Right atrium auricular region (tissue), 2 donors: ENCODE measurements at regions not wholly inside any gene's neighbourhood (a gene's known extent, or its start where the extent isn't known, plus 50 kb on each side); places are given as distances from the start of the nearest gene placed in this dataset.

ENCODE experiments used
- DNase-seq: peaks from one replicate; pipeline ENCODE4 v3.0.0-alpha.2; 2019; ENCODE audit warnings: low spot score
- H3K27ac ChIP-seq, 2 donors: fragments of 200-600 bp; sonication (generic); 1 replicate in 1 of 2; 2 replicates in 1 of 2; pipeline ENCODE4 v1.5.1; 2016 to 2019
- H3K27me3 ChIP-seq, 2 donors: fragments of 200-600 bp; sonication (generic); one replicate each; pipeline versions ENCODE4 v1.5.1 to v1.6.0; 2017 to 2019
- H3K36me3 ChIP-seq: fragments of 200-600 bp; sonication (generic); one replicate; pipeline ENCODE4 v1.5.1; 2016
- H3K4me1 ChIP-seq, 2 donors: fragments of 200-600 bp; sonication (generic); one replicate each; pipeline versions ENCODE4 v1.5.1 to v1.6.0; 2017 to 2019
- H3K4me3 ChIP-seq, 2 donors: fragments of 200-600 bp; sonication (generic); 1 replicate in 1 of 2; 2 replicates in 1 of 2; pipeline ENCODE4 v1.5.1; 2017 to 2019; ENCODE audit warnings: mild to moderate bottlenecking in 1 of 2, moderate library complexity in 1 of 2
- H3K9me3 ChIP-seq, 2 donors: fragments of 200-600 bp; sonication (generic); one replicate each; pipeline ENCODE4 v1.5.1; 2019
- microRNA counts, 2 donors: library from miRNA; unstranded; fragments of <30 nt; microRNA quantifications; one replicate each; lab custom pipeline; 2016 to 2017
- microRNA-seq, 2 donors: library from miRNA; unstranded; fragments of <30 nt; microRNA quantifications; one replicate each; pipeline ENCODE4, GENCODE V29; 2016 to 2017; ENCODE audit warnings: borderline number of aligned reads in 2 of 2, borderline replicate concordance in 1 of 2
- TF ChIP-seq, protein P1 (sequence below), 2 donors: fragments of 200-600 bp; sonication (generic); IDR thresholded peaks; one replicate each; pipeline ENCODE4 v1.5.1; 2019; ENCODE audit warnings: antibody characterized with exemption in 2 of 2

DNA sequence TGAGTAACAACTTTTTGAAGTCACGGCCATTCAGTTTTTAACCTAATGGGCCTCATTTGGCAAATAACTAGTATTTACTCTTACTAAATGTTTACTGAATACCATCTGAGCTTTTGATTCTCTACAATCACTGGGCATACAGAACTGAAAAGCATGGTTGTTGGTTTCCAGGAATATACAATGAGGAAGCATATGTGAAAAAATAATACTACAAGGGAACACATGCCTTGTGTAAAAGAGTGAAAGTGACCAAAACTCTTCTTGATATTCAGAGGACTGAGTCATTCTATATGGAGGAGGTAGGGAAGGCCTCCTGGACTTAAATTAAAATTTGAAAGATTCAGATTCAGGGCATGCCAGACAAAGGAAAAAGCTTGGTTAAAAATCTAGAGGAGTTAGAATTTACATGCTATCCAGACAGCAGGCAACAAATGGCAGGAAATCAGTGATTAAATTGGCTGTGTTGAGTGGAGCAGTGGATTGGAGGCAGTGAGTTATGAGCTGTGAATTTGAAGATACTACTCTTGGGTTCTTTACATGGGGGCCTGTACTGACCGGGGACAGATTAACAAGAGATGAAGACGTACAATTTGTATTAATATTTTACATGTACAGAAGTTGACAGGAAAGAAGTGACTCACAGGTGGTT lies 53.6 kb upstream of the NRXN1 start:
- Histone ChIP-seq H3K27me3 (no peaks in the 10 kb centered on the region), H3K9me3 (no peaks in the 10 kb centered on the region), H3K4me3 (no peak overlapping the region), H3K27ac (no peak overlapping the region), H3K36me3 (no peaks in the 10 kb centered on the region), H3K4me1 (no peaks in the 10 kb centered on the region)
- TF ChIP-seq, protein P1, sequence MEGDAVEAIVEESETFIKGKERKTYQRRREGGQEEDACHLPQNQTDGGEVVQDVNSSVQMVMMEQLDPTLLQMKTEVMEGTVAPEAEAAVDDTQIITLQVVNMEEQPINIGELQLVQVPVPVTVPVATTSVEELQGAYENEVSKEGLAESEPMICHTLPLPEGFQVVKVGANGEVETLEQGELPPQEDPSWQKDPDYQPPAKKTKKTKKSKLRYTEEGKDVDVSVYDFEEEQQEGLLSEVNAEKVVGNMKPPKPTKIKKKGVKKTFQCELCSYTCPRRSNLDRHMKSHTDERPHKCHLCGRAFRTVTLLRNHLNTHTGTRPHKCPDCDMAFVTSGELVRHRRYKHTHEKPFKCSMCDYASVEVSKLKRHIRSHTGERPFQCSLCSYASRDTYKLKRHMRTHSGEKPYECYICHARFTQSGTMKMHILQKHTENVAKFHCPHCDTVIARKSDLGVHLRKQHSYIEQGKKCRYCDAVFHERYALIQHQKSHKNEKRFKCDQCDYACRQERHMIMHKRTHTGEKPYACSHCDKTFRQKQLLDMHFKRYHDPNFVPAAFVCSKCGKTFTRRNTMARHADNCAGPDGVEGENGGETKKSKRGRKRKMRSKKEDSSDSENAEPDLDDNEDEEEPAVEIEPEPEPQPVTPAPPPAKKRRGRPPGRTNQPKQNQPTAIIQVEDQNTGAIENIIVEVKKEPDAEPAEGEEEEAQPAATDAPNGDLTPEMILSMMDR (IDR thresholded peaks at IDR 0.05) = no peak
- no peak for DNase-seq

GRCh38 chr2:51084750-51085149 lies 52.8 kb upstream of the NRXN1 start:
- Histone ChIP-seq H3K36me3 (no peaks in the 10 kb centered on the region), H3K27ac (no peak overlapping the region), H3K4me1 (no peaks in the 10 kb centered on the region), H3K27me3 (no peaks in the 10 kb centered on the region), H3K9me3 (no peaks in the 10 kb centered on the region), H3K4me3 (no peak overlapping the region)
- TF ChIP-seq, protein P1 (IDR thresholded peaks at IDR 0.05) = no peak
- DNase-seq = no peak

MicroRNA genes in the stretch of these regions (microRNA counts, 767-probe panel; counts per million panel counts)
- microRNA hsa-miR-4431 (lab: Ali Mortazavi, UCI) = 0 to 1,589 counts per million in 2 donors

Small RNAs in the stretch of these regions (microRNA-seq; reads per million reads assigned to microRNA genes)
- 0 reads per million in 2 donors for gene MIR4431
